ACC112 (cell line): ENCODE measurements at regions not wholly inside any gene's neighbourhood (a gene's known extent, or its start where the extent isn't known, plus 50 kb on each side); places are given as distances from the start of the nearest gene placed in this dataset.
A peak's percentile ranks its signal among the peaks of the same experiment; 100 is the strongest.

Experiments used
- H2AFZ ChIP-seq: fragments of 200-600 bp; sonication (generic); one replicate; pipeline ENCODE4 v1.6.0; 2017; ENCODE audit warnings: antibody characterized with exemption, low read length; ENCODE audit not compliant: unreplicated experiment
- H3K27ac ChIP-seq: fragments of 200-600 bp; sonication (generic); 2 replicates; pipeline ENCODE4 v1.5.1; 2014; ENCODE audit warnings: low read depth, mild to moderate bottlenecking, antibody characterized with exemption, low read length, moderate library complexity
- H3K27me3 ChIP-seq: fragments of 200-600 bp; sonication (generic); 2 replicates; pipeline ENCODE4 v1.6.1; 2014; ENCODE audit warnings: mild to moderate bottlenecking, antibody characterized with exemption, low read length, moderate library complexity, mixed read lengths; ENCODE audit not compliant: insufficient read depth
- H3K36me3 ChIP-seq: fragments of 200-600 bp; sonication (generic); 2 replicates; pipeline ENCODE4 v1.6.1; 2016; ENCODE audit warnings: mild to moderate bottlenecking, antibody characterized with exemption, low read length, moderate library complexity, mixed read lengths; ENCODE audit not compliant: insufficient read depth
- H3K4me1 ChIP-seq: fragments of 200-600 bp; sonication (generic); one replicate; pipeline ENCODE4 v1.6.1; 2016; ENCODE audit warnings: low read length, mixed read lengths; ENCODE audit not compliant: insufficient read depth, unreplicated experiment, control insufficient read depth
- H3K4me3 ChIP-seq: fragments of 200-600 bp; sonication (generic); 2 replicates; pipeline ENCODE4 v1.5.1; 2014; ENCODE audit warnings: mild to moderate bottlenecking, low read depth, low read length
- H3K79me2 ChIP-seq: fragments of 200-600 bp; sonication (generic); one replicate; pipeline ENCODE4 v1.6.0; 2016; ENCODE audit warnings: low read length; ENCODE audit not compliant: control insufficient read depth, unreplicated experiment, insufficient read depth

- peaks cover 37% of the 10 kb centered on the region for H3K4me1 ChIP-seq
- no peak overlapping the region for H2AFZ ChIP-seq
- H3K27me3 ChIP-seq: no peaks in the 10 kb centered on the region
- H3K79me2 ChIP-seq: no peaks in the 10 kb centered on the region
- H3K4me3 ChIP-seq: no peak overlapping the region
- H3K36me3 ChIP-seq: no peaks in the 10 kb centered on the region
- peak overlapping the region; percentile 93; the same call in 1 of the 2 replicates for H3K27ac ChIP-seq
These were observed 80.2 kb upstream of the PKDCC start for GRCh38 chr2:41967476-41968181.

GRCh38 chr2:41968182-41968578, 79.6 kb upstream of the PKDCC start:
- Histone ChIP-seq H3K4me1 (peaks cover 37% of the 10 kb centered on the region), H3K4me3 (no peak overlapping the region), H3K36me3 (no peaks in the 10 kb centered on the region), H3K79me2 (no peaks in the 10 kb centered on the region), H3K27me3 (no peaks in the 10 kb centered on the region), H3K27ac (no peak overlapping the region), H2AFZ (no peak overlapping the region)

- Histone ChIP-seq H3K27me3 (no peaks in the 10 kb centered on the region), H3K36me3 (no peaks in the 10 kb centered on the region), H3K4me1 (peaks cover 13% of the 10 kb centered on the region), H3K27ac (no peak overlapping the region), H3K79me2 (no peaks in the 10 kb centered on the region), H2AFZ (no peak overlapping the region), H3K4me3 (no peak overlapping the region)
These were observed 76.7 kb upstream of the PKDCC start for GRCh38 chr2:41970988-41971660.

- H3K4me1 ChIP-seq: peaks cover 4% of the 10 kb centered on the region
- no peak overlapping the region for H2AFZ ChIP-seq
- no peaks in the 10 kb centered on the region for H3K27me3 ChIP-seq
- H3K4me3 ChIP-seq: no peak overlapping the region
- H3K36me3 ChIP-seq: no peaks in the 10 kb centered on the region
- H3K79me2 ChIP-seq: no peaks in the 10 kb centered on the region
- H3K27ac ChIP-seq: no peak overlapping the region
These were observed 75.6 kb upstream of the PKDCC start for GRCh38 chr2:41972179-41972578.

GRCh38 chr2:41972819-41973218, 75.0 kb upstream of the PKDCC start:
- no peaks in the 10 kb centered on the region for H3K4me1 ChIP-seq
- H3K27ac ChIP-seq: no peak overlapping the region
- H3K79me2 ChIP-seq: no peaks in the 10 kb centered on the region
- no peaks in the 10 kb centered on the region for H3K36me3 ChIP-seq
- no peak overlapping the region for H2AFZ ChIP-seq
- no peak overlapping the region for H3K4me3 ChIP-seq
- no peaks in the 10 kb centered on the region for H3K27me3 ChIP-seq

- Histone ChIP-seq H2AFZ (no peak overlapping the region), H3K27ac (no peak overlapping the region), H3K4me3 (no peak overlapping the region), H3K36me3 (no peaks in the 10 kb centered on the region), H3K4me1 (no peaks in the 10 kb centered on the region), H3K27me3 (no peaks in the 10 kb centered on the region), H3K79me2 (no peaks in the 10 kb centered on the region)
These were observed 74.0 kb upstream of the PKDCC start for GRCh38 chr2:41973871-41974270.

GRCh38 chr2:41981417-41981816, 66.4 kb upstream of the PKDCC start:
- H3K4me3 ChIP-seq: no peak overlapping the region
- no peaks in the 10 kb centered on the region for H3K27me3 ChIP-seq
- H3K27ac ChIP-seq: no peak overlapping the region
- H3K4me1 ChIP-seq: no peaks in the 10 kb centered on the region
- H2AFZ ChIP-seq: no peak overlapping the region
- H3K79me2 ChIP-seq: no peaks in the 10 kb centered on the region
- H3K36me3 ChIP-seq: no peaks in the 10 kb centered on the region

GRCh38 chr2:41985573-41986095, 62.2 kb upstream of the PKDCC start:
- no peak overlapping the region for H2AFZ ChIP-seq
- H3K36me3 ChIP-seq: no peaks in the 10 kb centered on the region

GRCh38 chr2:41989501-41990180, 58.2 kb upstream of the PKDCC start:
- Histone ChIP-seq H3K4me1 (peaks cover 8% of the 10 kb centered on the region), H3K36me3 (no peaks in the 10 kb centered on the region), H2AFZ (no peak overlapping the region), H3K27me3 (no peaks in the 10 kb centered on the region), H3K27ac (no peak overlapping the region), H3K79me2 (no peaks in the 10 kb centered on the region), H3K4me3 (no peak overlapping the region)

More at GRCh38 chr2:41985573-41986095, 62.2 kb upstream of the PKDCC start:
- Histone ChIP-seq H3K79me2 (no peaks in the 10 kb centered on the region), H3K27me3 (no peaks in the 10 kb centered on the region), H3K4me1 (peaks cover 8% of the 10 kb centered on the region), H3K27ac (no peak overlapping the region), H3K4me3 (no peak overlapping the region)

GRCh38 chr2:41990245-41990644, 57.6 kb upstream of the PKDCC start:
- Histone ChIP-seq H3K27me3 (no peaks in the 10 kb centered on the region), H3K27ac (no peak overlapping the region), H3K4me1 (peaks cover 8% of the 10 kb centered on the region), H3K79me2 (no peaks in the 10 kb centered on the region), H3K36me3 (no peaks in the 10 kb centered on the region), H2AFZ (no peak overlapping the region), H3K4me3 (no peak overlapping the region)
